HCT116 (cell line): ENCODE measurements at regions not wholly inside any gene's neighbourhood (a gene's known extent, or its start where the extent isn't known, plus 50 kb on each side); places are given as distances from the start of the nearest gene placed in this dataset.

ENCODE experiments used
- ATAC-seq: fragments of 200-7000 bp; cut with Tn5 transposase; 2 replicates; pipeline ENCODE4 v1.9.1; 2020; ENCODE audit warnings: mild to moderate bottlenecking, moderate library complexity
- BruUV-seq: library from RNA; stranded (reverse); fragments of 400-500 nt; replicated peaks from 2 replicates; lab custom pipeline; 2021; lab: Mats Ljungman, UMichigan
- CTCF ChIA-PET: fragments of 300-600 bp; sonication (Branson Sonifier 250); formaldehyde crosslinking; loops from one replicate; lab custom pipeline; 2021; ENCODE audit warnings: antibody characterized with exemption; lab: Charles Lee
- POLR2A ChIA-PET: fragments of 300-600, 350-600 bp; sonication (Branson Sonifier 250); formaldehyde crosslinking; loops from one replicate; lab custom pipeline; 2021; ENCODE audit warnings: antibody characterized with exemption; lab: Charles Lee
- RAD21 ChIA-PET, 2 experiments: fragments of 300-600 bp; sonication (Branson Sonifier 250); formaldehyde crosslinking; loops; one replicate each; lab custom pipeline; 2023; ENCODE audit warnings: low total read pairs in 2 of 2; ENCODE audit not compliant: uncharacterized antibody in 2 of 2, unreplicated experiment in 2 of 2, low non-redundant PET in 1 of 2; lab: Charles Lee
- DNase-seq: peaks from one replicate; pipeline ENCODE4 v3.0.0-alpha.2; 2010; ENCODE audit warnings: low read depth, low spot score
- H2AFZ ChIP-seq: fragments of 200-600 bp; shearing (Covaris generic), sonication (generic); 2 replicates; pipeline ENCODE4 v1.6.1; 2017; ENCODE audit warnings: low read depth, mixed run types, mixed read lengths, antibody characterized with exemption, low read length; ENCODE audit not compliant: poor library complexity, severe bottlenecking
- H3K27ac ChIP-seq: 2 replicates; pipeline ENCODE4 v1.5.1; 2012; ENCODE audit warnings: low read depth, low read length
- H3K27me3 ChIP-seq: fragments of 200-600 bp; sonication (generic); 2 replicates; pipeline ENCODE4 v1.6.1; 2016; ENCODE audit warnings: mixed run types, low read length, mixed read lengths; ENCODE audit not compliant: insufficient read depth
- H3K36me3 ChIP-seq, 2 experiments: fragments of 200-500 bp in 1 of 2; fragments of 200-600 bp in 1 of 2; sonication (Bioruptor generic) in 1 of 2; sonication (generic) in 1 of 2; 2 replicates each; pipeline versions ENCODE4 v1.5.1 to v1.6.1; 2014 to 2016; ENCODE audit warnings: low read length in 2 of 2, inconsistent platforms in 1 of 2, mixed read lengths in 1 of 2, mixed run types in 1 of 2; ENCODE audit not compliant: insufficient read depth in 2 of 2, control insufficient read depth in 1 of 2
- H3K4me1 ChIP-seq, 2 experiments: fragments of 200-600 bp in 1 of 2; sonication (generic) in 1 of 2; 2 replicates each; pipeline versions ENCODE4 v1.5.1 to v1.6.1; 2012 to 2017; ENCODE audit warnings: low read length in 2 of 2, inconsistent platforms in 1 of 2, mild to moderate bottlenecking in 1 of 2, mixed read lengths in 1 of 2, mixed run types in 1 of 2, moderate library complexity in 1 of 2; ENCODE audit not compliant: insufficient read depth in 2 of 2, control insufficient read depth in 1 of 2
- H3K4me2 ChIP-seq: fragments of 200-600 bp; sonication (generic); 2 replicates; pipeline ENCODE4 v1.6.1; 2017; ENCODE audit warnings: mixed run types, low read length, mixed read lengths
- H3K4me3 ChIP-seq, 2 experiments: fragments of 200-600 bp in 1 of 2; sonication (generic) in 1 of 2; replicated peaks in 1 of 2; 2 replicates each; pipeline ENCODE4 v1.5.1; 2011 to 2016; ENCODE audit warnings: low read length in 2 of 2, control low read depth in 1 of 2, low read depth in 1 of 2, mild to moderate bottlenecking in 1 of 2, mixed read lengths in 1 of 2, mixed run types in 1 of 2
- H3K79me2 ChIP-seq: fragments of 200-600 bp; sonication (generic); 2 replicates; pipeline ENCODE4 v1.6.1; 2017; ENCODE audit warnings: mild to moderate bottlenecking, mixed run types, low read length, moderate library complexity, mixed read lengths; ENCODE audit not compliant: insufficient read depth
- H3K9ac ChIP-seq: fragments of 200-600 bp; sonication (generic); 2 replicates; pipeline ENCODE4 v1.6.1; 2016; ENCODE audit warnings: low read length, mixed read lengths
- H3K9me2 ChIP-seq: fragments of 200-600 bp; sonication (generic), shearing (Covaris generic); 2 replicates; pipeline ENCODE4 v1.6.1; 2017; ENCODE audit warnings: mixed run types, mild to moderate bottlenecking, moderate library complexity; ENCODE audit not compliant: insufficient read depth
- H3K9me3 ChIP-seq, 2 experiments: fragments of 200-500 bp in 1 of 2; fragments of 200-600 bp in 1 of 2; sonication (Bioruptor generic) in 1 of 2; sonication (generic) in 1 of 2; 2 replicates each; pipeline ENCODE4 v1.6.1; 2014 to 2017; ENCODE audit warnings: low read length in 2 of 2, mixed read lengths in 2 of 2, inconsistent platforms in 1 of 2, low read depth in 1 of 2, mild to moderate bottlenecking in 1 of 2, mixed run types in 1 of 2, moderate library complexity in 1 of 2; ENCODE audit not compliant: control insufficient read depth in 1 of 2, insufficient read depth in 1 of 2
- H4K20me1 ChIP-seq: fragments of 200-600 bp; sonication (generic), shearing (Covaris generic); 2 replicates; pipeline ENCODE4 v1.6.1; 2017; ENCODE audit warnings: mixed run types, mild to moderate bottlenecking, moderate library complexity; ENCODE audit not compliant: insufficient read depth
- CBX3 ChIP-seq: IDR thresholded peaks from 2 replicates; pipeline ENCODE4 v1.6.1; 2012; ENCODE audit warnings: low read depth
- CEBPB ChIP-seq: IDR thresholded peaks from 2 replicates; pipeline ENCODE4 v1.6.1; 2012; ENCODE audit warnings: low read depth
- ELF1 ChIP-seq: IDR thresholded peaks from 2 replicates; pipeline ENCODE4 v1.6.1; 2012; ENCODE audit warnings: low read depth, borderline replicate concordance
- FOSL1 ChIP-seq: IDR thresholded peaks from 2 replicates; pipeline ENCODE4 v1.6.1; 2012; ENCODE audit warnings: low read depth
- JUND ChIP-seq: IDR thresholded peaks from 2 replicates; pipeline ENCODE4 v1.6.1; 2012
- POLR2A ChIP-seq: IDR thresholded peaks from 2 replicates; pipeline ENCODE4 v1.7.0; 2011; ENCODE audit warnings: borderline replicate concordance; ENCODE audit not compliant: insufficient read depth, insufficient read length; ENCODE audit errors: extremely low read depth
- SP1 ChIP-seq: IDR thresholded peaks from 2 replicates; pipeline ENCODE4 v1.6.1; 2012; ENCODE audit warnings: low read depth
- ZBTB33 ChIP-seq: IDR thresholded peaks from 2 replicates; pipeline ENCODE4 v1.6.1; 2011; ENCODE audit warnings: mild to moderate bottlenecking, low read length, moderate library complexity; ENCODE audit not compliant: insufficient replicate concordance; ENCODE audit errors: extremely low read depth
- ZFX ChIP-seq: fragments of 450-650 bp; IDR thresholded peaks from 2 replicates; pipeline ENCODE4 v1.6.1; 2017
- ZNF274 ChIP-seq: fragments of 200-500 bp; sonication (Bioruptor generic); IDR thresholded peaks from 2 replicates; pipeline ENCODE4 v1.6.1; 2014; ENCODE audit warnings: mild to moderate bottlenecking, low read depth, low read length, inconsistent platforms
- intact Hi-C: fragments of 100-400 bp; cut with micrococcal nuclease; formaldehyde crosslinking; loops from 2 replicates; pipeline ENCODE4 v1.10.0; 2022
- TF ChIP-seq, protein P1 (sequence below), 3 experiments: fragments of 200-600 bp in 1 of 3; sonication (generic) in 1 of 3; IDR thresholded peaks in 2 of 3; conservative IDR thresholded peaks in 1 of 3; 2 replicates each; pipeline ENCODE4 v1.5.1; 2012 to 2017; ENCODE audit warnings: low read depth in 2 of 3, low read length in 2 of 3, antibody characterized with exemption in 1 of 3, borderline replicate concordance in 1 of 3, control low read depth in 1 of 3, mild to moderate bottlenecking in 1 of 3, mixed read lengths in 1 of 3, mixed run types in 1 of 3, moderate library complexity in 1 of 3; ENCODE audit not compliant: insufficient read depth in 1 of 3
- TF ChIP-seq, protein P2 (sequence below): IDR thresholded peaks from 2 replicates; pipeline ENCODE4 v1.6.1; 2012; ENCODE audit warnings: low read depth
- TF ChIP-seq, protein P3 (sequence below): IDR thresholded peaks from 2 replicates; pipeline ENCODE4 v1.6.1; 2012

GRCh38 chrX:94114362-94114761 is 440.4 kb downstream of the FAM133A start:
- CTCF ChIA-PET: no interaction called here
- BruUV-seq: no TSS peak
- RAD21 ChIA-PET: no interaction called here
- no peaks in the 10 kb centered on the region for H3K9me2 ChIP-seq
- no peak overlapping the region for H2AFZ ChIP-seq
- H3K9me3 ChIP-seq: no peaks in the 10 kb centered on the region; a peak in 1 of 4 replicates
- no peak for DNase-seq
- no peak for ATAC-seq
- H3K4me1 ChIP-seq: no peaks in the 10 kb centered on the region
- intact Hi-C loops: no loop called here
- H3K4me2 ChIP-seq: no peak overlapping the region
- H3K4me3 ChIP-seq: no peak overlapping the region
- H3K36me3 ChIP-seq: no peaks in the 10 kb centered on the region
- POLR2A ChIA-PET: no interaction called here
- no peaks in the 10 kb centered on the region for H3K79me2 ChIP-seq
- no peak overlapping the region for H3K27ac ChIP-seq
- H4K20me1 ChIP-seq: no peaks in the 10 kb centered on the region
- H3K27me3 ChIP-seq: no peaks in the 10 kb centered on the region
- H3K9ac ChIP-seq: no peak overlapping the region
- TF ChIP-seq JUND (no peak), FOSL1 (no peak), CEBPB (no peak), ELF1 (no peak), POLR2A (no peak), ZBTB33 (no peak), SP1 (no peak), ZNF274 (no peak), ZFX (no peak), CBX3 (no peak)
- TF ChIP-seq, protein P1, sequence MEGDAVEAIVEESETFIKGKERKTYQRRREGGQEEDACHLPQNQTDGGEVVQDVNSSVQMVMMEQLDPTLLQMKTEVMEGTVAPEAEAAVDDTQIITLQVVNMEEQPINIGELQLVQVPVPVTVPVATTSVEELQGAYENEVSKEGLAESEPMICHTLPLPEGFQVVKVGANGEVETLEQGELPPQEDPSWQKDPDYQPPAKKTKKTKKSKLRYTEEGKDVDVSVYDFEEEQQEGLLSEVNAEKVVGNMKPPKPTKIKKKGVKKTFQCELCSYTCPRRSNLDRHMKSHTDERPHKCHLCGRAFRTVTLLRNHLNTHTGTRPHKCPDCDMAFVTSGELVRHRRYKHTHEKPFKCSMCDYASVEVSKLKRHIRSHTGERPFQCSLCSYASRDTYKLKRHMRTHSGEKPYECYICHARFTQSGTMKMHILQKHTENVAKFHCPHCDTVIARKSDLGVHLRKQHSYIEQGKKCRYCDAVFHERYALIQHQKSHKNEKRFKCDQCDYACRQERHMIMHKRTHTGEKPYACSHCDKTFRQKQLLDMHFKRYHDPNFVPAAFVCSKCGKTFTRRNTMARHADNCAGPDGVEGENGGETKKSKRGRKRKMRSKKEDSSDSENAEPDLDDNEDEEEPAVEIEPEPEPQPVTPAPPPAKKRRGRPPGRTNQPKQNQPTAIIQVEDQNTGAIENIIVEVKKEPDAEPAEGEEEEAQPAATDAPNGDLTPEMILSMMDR (IDR thresholded peaks at IDR 0.05 in 2 of 3, conservative IDR thresholded peaks at IDR 0.05 in 1 of 3; ENCODE audit: borderline replicate concordance in 1 of 3, insufficient read depth in 1 of 3, low read depth in 2 of 3, low read length in 2 of 3): no peak
- TF ChIP-seq, protein P2, sequence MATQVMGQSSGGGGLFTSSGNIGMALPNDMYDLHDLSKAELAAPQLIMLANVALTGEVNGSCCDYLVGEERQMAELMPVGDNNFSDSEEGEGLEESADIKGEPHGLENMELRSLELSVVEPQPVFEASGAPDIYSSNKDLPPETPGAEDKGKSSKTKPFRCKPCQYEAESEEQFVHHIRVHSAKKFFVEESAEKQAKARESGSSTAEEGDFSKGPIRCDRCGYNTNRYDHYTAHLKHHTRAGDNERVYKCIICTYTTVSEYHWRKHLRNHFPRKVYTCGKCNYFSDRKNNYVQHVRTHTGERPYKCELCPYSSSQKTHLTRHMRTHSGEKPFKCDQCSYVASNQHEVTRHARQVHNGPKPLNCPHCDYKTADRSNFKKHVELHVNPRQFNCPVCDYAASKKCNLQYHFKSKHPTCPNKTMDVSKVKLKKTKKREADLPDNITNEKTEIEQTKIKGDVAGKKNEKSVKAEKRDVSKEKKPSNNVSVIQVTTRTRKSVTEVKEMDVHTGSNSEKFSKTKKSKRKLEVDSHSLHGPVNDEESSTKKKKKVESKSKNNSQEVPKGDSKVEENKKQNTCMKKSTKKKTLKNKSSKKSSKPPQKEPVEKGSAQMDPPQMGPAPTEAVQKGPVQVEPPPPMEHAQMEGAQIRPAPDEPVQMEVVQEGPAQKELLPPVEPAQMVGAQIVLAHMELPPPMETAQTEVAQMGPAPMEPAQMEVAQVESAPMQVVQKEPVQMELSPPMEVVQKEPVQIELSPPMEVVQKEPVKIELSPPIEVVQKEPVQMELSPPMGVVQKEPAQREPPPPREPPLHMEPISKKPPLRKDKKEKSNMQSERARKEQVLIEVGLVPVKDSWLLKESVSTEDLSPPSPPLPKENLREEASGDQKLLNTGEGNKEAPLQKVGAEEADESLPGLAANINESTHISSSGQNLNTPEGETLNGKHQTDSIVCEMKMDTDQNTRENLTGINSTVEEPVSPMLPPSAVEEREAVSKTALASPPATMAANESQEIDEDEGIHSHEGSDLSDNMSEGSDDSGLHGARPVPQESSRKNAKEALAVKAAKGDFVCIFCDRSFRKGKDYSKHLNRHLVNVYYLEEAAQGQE: no peak
- TF ChIP-seq, protein P3, sequence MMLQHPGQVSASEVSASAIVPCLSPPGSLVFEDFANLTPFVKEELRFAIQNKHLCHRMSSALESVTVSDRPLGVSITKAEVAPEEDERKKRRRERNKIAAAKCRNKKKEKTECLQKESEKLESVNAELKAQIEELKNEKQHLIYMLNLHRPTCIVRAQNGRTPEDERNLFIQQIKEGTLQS: no peak
